Gastroesophageal sphincter (tissue), 3 donors: ENCODE measurements at regions not wholly inside any gene's neighbourhood (a gene's known extent, or its start where the extent isn't known, plus 50 kb on each side); places are given as distances from the start of the nearest gene placed in this dataset.

Experiments
- EP300 ChIP-seq: sonication (generic); formaldehyde crosslinking; IDR thresholded peaks from one replicate; pipeline ENCODE4 v1.6.1; 2017; ENCODE audit warnings: antibody characterized with exemption, mild to moderate bottlenecking
- TF ChIP-seq, protein P1 (sequence below), 4 experiments: fragments of 200-600 bp in 2 of 4; fragments of 450-650 bp in 2 of 4; sonication (generic) in 1 of 4; IDR thresholded peaks; one replicate each; pipeline ENCODE4 v1.5.1; 2017 to 2019; ENCODE audit warnings: antibody characterized with exemption in 4 of 4, mild to moderate bottlenecking in 2 of 4, moderate library complexity in 2 of 4

DNA sequence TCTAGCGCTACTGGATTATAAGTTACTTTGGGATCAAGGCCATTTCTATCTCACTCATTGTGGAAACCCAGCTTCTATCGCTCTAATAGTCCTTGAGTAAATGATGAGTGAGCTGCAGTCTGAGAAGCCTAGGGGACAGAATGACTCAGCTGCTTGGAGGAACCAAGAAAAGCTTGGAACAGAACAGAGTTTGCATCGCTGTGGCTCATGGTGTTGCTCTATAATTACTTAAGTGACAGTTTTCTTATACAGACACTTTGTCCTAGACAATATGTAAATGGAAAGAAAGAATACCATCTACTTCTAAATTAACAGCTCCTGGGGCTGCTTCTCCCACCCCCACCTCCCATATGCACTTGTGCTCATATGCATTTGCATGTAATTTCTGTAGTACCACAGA is 156.9 kb downstream of the SLIT2 start:
- TF ChIP-seq, protein P1, sequence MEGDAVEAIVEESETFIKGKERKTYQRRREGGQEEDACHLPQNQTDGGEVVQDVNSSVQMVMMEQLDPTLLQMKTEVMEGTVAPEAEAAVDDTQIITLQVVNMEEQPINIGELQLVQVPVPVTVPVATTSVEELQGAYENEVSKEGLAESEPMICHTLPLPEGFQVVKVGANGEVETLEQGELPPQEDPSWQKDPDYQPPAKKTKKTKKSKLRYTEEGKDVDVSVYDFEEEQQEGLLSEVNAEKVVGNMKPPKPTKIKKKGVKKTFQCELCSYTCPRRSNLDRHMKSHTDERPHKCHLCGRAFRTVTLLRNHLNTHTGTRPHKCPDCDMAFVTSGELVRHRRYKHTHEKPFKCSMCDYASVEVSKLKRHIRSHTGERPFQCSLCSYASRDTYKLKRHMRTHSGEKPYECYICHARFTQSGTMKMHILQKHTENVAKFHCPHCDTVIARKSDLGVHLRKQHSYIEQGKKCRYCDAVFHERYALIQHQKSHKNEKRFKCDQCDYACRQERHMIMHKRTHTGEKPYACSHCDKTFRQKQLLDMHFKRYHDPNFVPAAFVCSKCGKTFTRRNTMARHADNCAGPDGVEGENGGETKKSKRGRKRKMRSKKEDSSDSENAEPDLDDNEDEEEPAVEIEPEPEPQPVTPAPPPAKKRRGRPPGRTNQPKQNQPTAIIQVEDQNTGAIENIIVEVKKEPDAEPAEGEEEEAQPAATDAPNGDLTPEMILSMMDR (IDR thresholded peaks at IDR 0.05): no peak
- no peak for TF ChIP-seq EP300
